ENCODE measurements at regions not wholly inside any gene's neighbourhood (a gene's known extent, or its start where the extent isn't known, plus 50 kb on each side); places are given as distances from the start of the nearest gene placed in this dataset.

- no peak for DNase-seq (ENCODE audit: low spot score)
- in situ Hi-C loops (cut with MboI; ENCODE audit: low pct_unique_long_range_greater_than_20kb, low sequenced_read_pairs, unreplicated experiment): no loop called here
- TF ChIP-seq CTCF (IDR thresholded peaks at IDR 0.05; ENCODE audit: extremely low read depth, insufficient read depth, missing control alignments): no peak
Observed at GRCh38 chr10:106106114-106106513, 1058.4 kb downstream of the SORCS1 start.

DNA sequence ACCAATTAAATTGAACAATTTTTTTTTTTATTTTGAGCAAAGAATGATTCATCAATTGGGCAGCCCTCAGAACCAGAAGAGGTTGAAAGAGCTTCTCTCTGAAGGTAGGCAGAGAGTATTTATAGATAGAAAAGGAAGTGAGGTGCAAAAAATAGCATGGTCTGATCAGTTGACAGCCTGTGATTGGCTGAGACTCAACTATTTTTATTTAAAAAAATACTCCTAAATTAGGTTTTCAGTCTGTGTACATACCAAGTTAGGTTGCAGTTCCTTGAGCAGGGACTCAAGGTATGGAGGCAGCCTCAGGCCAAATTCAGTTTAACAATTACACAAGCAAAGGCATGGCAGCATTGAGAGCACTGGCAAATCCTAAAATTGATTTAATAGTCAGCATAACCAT, 1074.7 kb downstream of the SORCS1 start:
- DNase-seq (ENCODE audit: low spot score): no peak
- in situ Hi-C loops (cut with MboI; ENCODE audit: low pct_unique_long_range_greater_than_20kb, low sequenced_read_pairs, unreplicated experiment): no loop called here
- TF ChIP-seq CTCF (IDR thresholded peaks at IDR 0.05; ENCODE audit: extremely low read depth, insufficient read depth, missing control alignments): no peak

GRCh38 chr10:106086391-106086790, 1078.1 kb downstream of the SORCS1 start:
- no peak for DNase-seq (ENCODE audit: low spot score)
- in situ Hi-C loops (cut with MboI; ENCODE audit: low pct_unique_long_range_greater_than_20kb, low sequenced_read_pairs, unreplicated experiment): no loop called here
- no peak for TF ChIP-seq CTCF (IDR thresholded peaks at IDR 0.05; ENCODE audit: extremely low read depth, insufficient read depth, missing control alignments)

DNA sequence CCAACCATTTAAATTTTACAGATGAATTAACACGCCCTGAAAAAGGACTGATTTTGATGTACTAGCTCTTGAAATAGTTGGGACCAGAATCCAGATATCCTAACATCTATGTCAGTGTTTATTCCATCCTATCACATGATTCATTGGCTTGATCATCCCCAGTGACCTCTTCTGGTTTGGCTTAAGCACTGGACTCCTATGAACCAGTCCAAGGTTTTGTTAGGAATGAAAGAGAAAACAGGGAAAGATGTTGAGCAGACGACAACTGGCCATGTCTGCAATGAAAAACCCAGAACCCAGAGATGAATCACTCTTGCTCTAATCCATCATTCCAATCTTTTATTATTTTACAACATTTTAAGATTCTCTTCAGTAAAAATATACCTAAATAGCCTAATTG, 1080.9 kb downstream of the SORCS1 start:
- DNase-seq (ENCODE audit: low spot score): no peak
- in situ Hi-C loops (cut with MboI; ENCODE audit: low pct_unique_long_range_greater_than_20kb, low sequenced_read_pairs, unreplicated experiment): no loop called here
- no peak for TF ChIP-seq CTCF (IDR thresholded peaks at IDR 0.05; ENCODE audit: extremely low read depth, insufficient read depth, missing control alignments)

- DNase-seq (ENCODE audit: low spot score): no peak
- in situ Hi-C loops (cut with MboI; ENCODE audit: low pct_unique_long_range_greater_than_20kb, low sequenced_read_pairs, unreplicated experiment): no loop called here
- TF ChIP-seq CTCF (IDR thresholded peaks at IDR 0.05; ENCODE audit: extremely low read depth, insufficient read depth, missing control alignments): no peak
Observed at GRCh38 chr10:106082865-106083264, 1081.6 kb downstream of the SORCS1 start.

GRCh38 chr10:106078895-106079576, 1085.5 kb downstream of the SORCS1 start:
- no peak for DNase-seq (ENCODE audit: low spot score)
- no peak for TF ChIP-seq CTCF (IDR thresholded peaks at IDR 0.05; ENCODE audit: extremely low read depth, insufficient read depth, missing control alignments)
- in situ Hi-C loops (cut with MboI; ENCODE audit: low pct_unique_long_range_greater_than_20kb, low sequenced_read_pairs, unreplicated experiment): no loop called here

Measured in GM13977 (cell line).